22Rv1 (cell line): ENCODE measurements at regions not wholly inside any gene's neighbourhood (a gene's known extent, or its start where the extent isn't known, plus 50 kb on each side); places are given as distances from the start of the nearest gene placed in this dataset.

Source experiments
- ZFX ChIP-seq: fragments of 450-650 bp; IDR thresholded peaks from 2 replicates; pipeline ENCODE4 v1.6.1; 2017; ENCODE audit warnings: antibody characterized with exemption, borderline replicate concordance
- TF ChIP-seq, protein P1 (sequence below): fragments of 450-650 bp; IDR thresholded peaks from 2 replicates; pipeline ENCODE4 v1.5.1; 2017; ENCODE audit warnings: mild to moderate bottlenecking

DNA sequence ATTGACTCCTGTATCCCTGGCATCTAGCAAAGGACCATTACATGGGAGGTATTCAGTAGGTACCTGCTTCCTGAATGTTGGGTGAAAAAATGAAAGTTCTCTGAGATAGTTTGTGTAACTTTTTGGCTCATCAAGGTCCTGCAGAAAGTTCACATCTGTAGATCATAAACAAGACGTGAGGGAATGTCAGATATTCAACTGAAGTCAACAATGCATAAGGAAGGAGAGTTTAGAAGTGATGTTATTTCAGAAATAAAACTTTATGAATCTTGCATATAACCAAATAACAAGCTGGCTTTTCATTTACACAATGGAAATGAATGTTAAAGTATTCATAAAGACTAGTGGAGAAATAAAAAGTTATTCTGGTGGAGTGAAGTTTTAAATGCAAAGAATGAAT is 73.4 kb upstream of the RBMS3 start:
- TF ChIP-seq, protein P1, sequence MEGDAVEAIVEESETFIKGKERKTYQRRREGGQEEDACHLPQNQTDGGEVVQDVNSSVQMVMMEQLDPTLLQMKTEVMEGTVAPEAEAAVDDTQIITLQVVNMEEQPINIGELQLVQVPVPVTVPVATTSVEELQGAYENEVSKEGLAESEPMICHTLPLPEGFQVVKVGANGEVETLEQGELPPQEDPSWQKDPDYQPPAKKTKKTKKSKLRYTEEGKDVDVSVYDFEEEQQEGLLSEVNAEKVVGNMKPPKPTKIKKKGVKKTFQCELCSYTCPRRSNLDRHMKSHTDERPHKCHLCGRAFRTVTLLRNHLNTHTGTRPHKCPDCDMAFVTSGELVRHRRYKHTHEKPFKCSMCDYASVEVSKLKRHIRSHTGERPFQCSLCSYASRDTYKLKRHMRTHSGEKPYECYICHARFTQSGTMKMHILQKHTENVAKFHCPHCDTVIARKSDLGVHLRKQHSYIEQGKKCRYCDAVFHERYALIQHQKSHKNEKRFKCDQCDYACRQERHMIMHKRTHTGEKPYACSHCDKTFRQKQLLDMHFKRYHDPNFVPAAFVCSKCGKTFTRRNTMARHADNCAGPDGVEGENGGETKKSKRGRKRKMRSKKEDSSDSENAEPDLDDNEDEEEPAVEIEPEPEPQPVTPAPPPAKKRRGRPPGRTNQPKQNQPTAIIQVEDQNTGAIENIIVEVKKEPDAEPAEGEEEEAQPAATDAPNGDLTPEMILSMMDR, result no peak
- TF ChIP-seq ZFX, result no peak
